ENCODE measurements at regions not wholly inside any gene's neighbourhood (a gene's known extent, or its start where the extent isn't known, plus 50 kb on each side); places are given as distances from the start of the nearest gene placed in this dataset.

- no peak for DNase-seq
- Histone ChIP-seq H3K4me3 (no peak overlapping the region), H3K27me3 (no peaks in the 10 kb centered on the region), H3K36me3 (no peaks in the 10 kb centered on the region), H3K9me3 (peaks cover 0 to 57% (median 28%) of the 10 kb centered on the region in 12 donors), H3K27ac (no peak overlapping the region), H3K4me1 (no peaks in the 10 kb centered on the region)
- TF ChIP-seq CTCF (IDR thresholded peaks at IDR 0.05) (no peak), POLR2A (IDR thresholded peaks at IDR 0.05) (no peak)
- peak in 1 of 4 donors; percentile 45 for ATAC-seq
- WGBS, 4 donors = 82 to 90% (median 90%) methylated on average over 1 of the region's 1 CpG; no CpG with 5 or more reads in 1 of the 4 donors
- intact Hi-C loops (cut with DNase I) = no loop called here
Observed at GRCh38 chr19:27635401-27635800, 1577.5 kb downstream of the UQCRFS1 start.

GRCh38 chr19:27618006-27618405 lies 1594.9 kb downstream of the UQCRFS1 start:
- Histone ChIP-seq H3K9me3 (peaks cover 0 to 100% (median 76%) of the 10 kb centered on the region in 12 donors), H3K36me3 (no peaks in the 10 kb centered on the region), H3K27me3 (no peaks in the 10 kb centered on the region), H3K4me3 (no peak overlapping the region), H3K4me1 (no peaks in the 10 kb centered on the region), H3K27ac (no peak overlapping the region)
- intact Hi-C loops (cut with DNase I) = no loop called here
- no peak for DNase-seq
- TF ChIP-seq CTCF (IDR thresholded peaks at IDR 0.05) = no peak
- TF ChIP-seq POLR2A (IDR thresholded peaks at IDR 0.05) = no peak
- 49 to 73% (median 60%) methylated on average over 1 of the region's 1 CpG for WGBS, 4 donors
- no peak for ATAC-seq

GRCh38 chr19:27580906-27581305 lies 1632.0 kb downstream of the UQCRFS1 start:
- peaks cover 0 to 97% (median 42%) of the 10 kb centered on the region in 12 donors for H3K9me3 ChIP-seq
- H3K27me3 ChIP-seq = no peaks in the 10 kb centered on the region
- H3K4me1 ChIP-seq = no peaks in the 10 kb centered on the region
- intact Hi-C loops (cut with DNase I) = no loop called here
- DNase-seq = no peak
- no peaks in the 10 kb centered on the region for H3K36me3 ChIP-seq
- H3K4me3 ChIP-seq = no peak overlapping the region
- ATAC-seq = no peak
- no peak for TF ChIP-seq CTCF (IDR thresholded peaks at IDR 0.05)
- TF ChIP-seq POLR2A (IDR thresholded peaks at IDR 0.05) = no peak
- no peak overlapping the region for H3K27ac ChIP-seq

Measured in heart left ventricle (tissue), 16 donors.